HEK293 (cell line): ENCODE measurements at regions not wholly inside any gene's neighbourhood (a gene's known extent, or its start where the extent isn't known, plus 50 kb on each side); places are given as distances from the start of the nearest gene placed in this dataset.

Source experiments
- CTCF ChIA-PET: fragments of 350-600 bp; formaldehyde crosslinking; extraction: SDS; loops from one replicate; lab custom pipeline; 2021; ENCODE audit warnings: antibody characterized with exemption; lab: Yijun Ruan, JAX
- POLR2A ChIA-PET: fragments of 300-600 bp; formaldehyde crosslinking; extraction: SDS; loops from one replicate; lab custom pipeline; 2020; ENCODE audit warnings: antibody characterized with exemption, inconsistent platforms; lab: Yijun Ruan, JAX
- H3K27ac ChIP-seq: fragments of 200-500 bp; sonication (Bioruptor generic); 2 replicates; pipeline ENCODE4 v1.5.1; 2014; ENCODE audit warnings: low read depth, low read length, control low read depth, inconsistent platforms; ENCODE audit errors: extremely low read depth
- H3K36me3 ChIP-seq, 2 experiments: fragments of 200-500 bp in 1 of 2; sonication (Bioruptor generic) in 1 of 2; 1 replicate in 1 of 2; 2 replicates in 1 of 2; pipeline ENCODE4 v1.5.1; 2014 to 2017; ENCODE audit warnings: inconsistent platforms in 2 of 2, low read length in 2 of 2; ENCODE audit not compliant: control insufficient read depth in 2 of 2, insufficient read depth in 1 of 2
- H3K4me1 ChIP-seq: fragments of 200-500 bp; sonication (Bioruptor generic); 2 replicates; pipeline ENCODE4 v1.5.1; 2014; ENCODE audit warnings: mild to moderate bottlenecking, low read length, inconsistent platforms; ENCODE audit not compliant: control insufficient read depth, insufficient read depth
- H3K4me3 ChIP-seq: 2 replicates; pipeline ENCODE4 v1.5.1; 2011; ENCODE audit warnings: low read depth, mild to moderate bottlenecking, control low read depth, low read length, moderate library complexity
- H3K9me3 ChIP-seq: fragments of 200-500 bp; sonication (Bioruptor generic); 2 replicates; pipeline ENCODE4 v1.5.1; 2014; ENCODE audit warnings: low read depth, low read length, inconsistent platforms; ENCODE audit not compliant: control insufficient read depth, insufficient read depth
- BCL11B ChIP-seq: fragments of 450-650 bp; formaldehyde crosslinking; IDR thresholded peaks from 2 replicates; pipeline ENCODE4 v1.5.1; 2016; ENCODE audit warnings: low read depth, missing biosample characterization, missing genetic modification characterization
- KLF16 ChIP-seq: fragments of 450-650 bp; formaldehyde crosslinking; IDR thresholded peaks from 2 replicates; pipeline ENCODE4 v1.5.1; 2017; ENCODE audit warnings: missing biosample characterization, missing genetic modification characterization
- YY1 ChIP-seq: fragments of 450-650 bp; formaldehyde crosslinking; IDR thresholded peaks from 2 replicates; pipeline ENCODE4 v1.5.1; 2018; ENCODE audit warnings: missing biosample characterization, missing genetic modification characterization
- ZBTB1 ChIP-seq: fragments of 450-650 bp; formaldehyde crosslinking; IDR thresholded peaks from 2 replicates; pipeline ENCODE4 v1.5.1; 2016; ENCODE audit warnings: missing biosample characterization, missing genetic modification characterization
- ZBTB20 ChIP-seq: fragments of 450-650 bp; formaldehyde crosslinking; IDR thresholded peaks from 2 replicates; pipeline ENCODE4 v1.5.1; 2016; ENCODE audit warnings: missing biosample characterization, missing genetic modification characterization
- ZBTB44 ChIP-seq: fragments of 450-650 bp; IDR thresholded peaks from 2 replicates; pipeline ENCODE4 v1.5.1; 2018; ENCODE audit warnings: missing biosample characterization, mild to moderate bottlenecking, missing genetic modification characterization
- ZBTB48 ChIP-seq: fragments of 450-650 bp; formaldehyde crosslinking; IDR thresholded peaks from 2 replicates; pipeline ENCODE4 v1.5.1; 2016; ENCODE audit warnings: missing biosample characterization, missing genetic modification characterization
- ZBTB6 ChIP-seq: fragments of 450-650 bp; formaldehyde crosslinking; IDR thresholded peaks from 2 replicates; pipeline ENCODE4 v1.5.1; 2017; ENCODE audit warnings: missing biosample characterization, missing genetic modification characterization
- ZNF112 ChIP-seq: fragments of 450-650 bp; formaldehyde crosslinking; IDR thresholded peaks from 2 replicates; pipeline ENCODE4 v1.5.0; 2017; ENCODE audit warnings: missing biosample characterization, missing genetic modification characterization
- ZNF184 ChIP-seq: fragments of 450-650 bp; IDR thresholded peaks from 2 replicates; pipeline ENCODE4 v1.5.1; 2018; ENCODE audit warnings: missing biosample characterization, mild to moderate bottlenecking, missing genetic modification characterization
- ZNF350 ChIP-seq: fragments of 450-650 bp; formaldehyde crosslinking; IDR thresholded peaks from 2 replicates; pipeline ENCODE4 v1.5.0; 2017; ENCODE audit warnings: missing biosample characterization, mild to moderate bottlenecking, missing genetic modification characterization
- ZNF473 ChIP-seq: fragments of 450-650 bp; formaldehyde crosslinking; IDR thresholded peaks from 2 replicates; pipeline ENCODE4 v1.5.1; 2017; ENCODE audit warnings: missing biosample characterization, missing genetic modification characterization
- ZNF529 ChIP-seq: fragments of 450-650 bp; formaldehyde crosslinking; IDR thresholded peaks from 2 replicates; pipeline ENCODE4 v1.5.1; 2017; ENCODE audit warnings: missing genetic modification characterization, missing biosample characterization; ENCODE audit not compliant: insufficient replicate concordance
- ZNF585B ChIP-seq: fragments of 450-650 bp; formaldehyde crosslinking; IDR thresholded peaks from 2 replicates; pipeline ENCODE4 v1.5.1; 2016; ENCODE audit warnings: missing biosample characterization, missing genetic modification characterization
- ZNF624 ChIP-seq: fragments of 450-650 bp; formaldehyde crosslinking; IDR thresholded peaks from 2 replicates; pipeline ENCODE4 v1.5.1; 2017; ENCODE audit warnings: missing biosample characterization, missing genetic modification characterization
- ZNF76 ChIP-seq: fragments of 450-650 bp; formaldehyde crosslinking; IDR thresholded peaks from 2 replicates; pipeline ENCODE4; 2016; ENCODE audit warnings: low read depth, missing biosample characterization, missing genetic modification characterization, borderline replicate concordance
- ZNF843 ChIP-seq: fragments of 450-650 bp; formaldehyde crosslinking; IDR thresholded peaks from 2 replicates; pipeline ENCODE4 v1.5.1; 2016; ENCODE audit warnings: missing biosample characterization, missing genetic modification characterization
- TF ChIP-seq, protein P1 (sequence below): fragments of 450-650 bp; formaldehyde crosslinking; IDR thresholded peaks from 2 replicates; pipeline ENCODE4 v1.5.1; 2016; ENCODE audit warnings: missing biosample characterization, missing genetic modification characterization, low read depth
- TF ChIP-seq, protein P2 (sequence below): fragments of 450-650 bp; formaldehyde crosslinking; IDR thresholded peaks from 2 replicates; pipeline ENCODE4 v1.5.1; 2016; ENCODE audit warnings: missing biosample characterization, missing genetic modification characterization

GRCh38 chr10:20615395-20615794 is 281.7 kb downstream of the NEBL start (continued):
- TF ChIP-seq ZBTB20 (tag by site-specific recombination): no peak
- no peak for TF ChIP-seq ZNF112
- TF ChIP-seq ZNF76: no peak
- TF ChIP-seq ZBTB44 (tag by site-specific recombination): no peak
- TF ChIP-seq YY1 (tag by site-specific recombination): no peak
- TF ChIP-seq ZNF473: no peak
- TF ChIP-seq, protein P1, sequence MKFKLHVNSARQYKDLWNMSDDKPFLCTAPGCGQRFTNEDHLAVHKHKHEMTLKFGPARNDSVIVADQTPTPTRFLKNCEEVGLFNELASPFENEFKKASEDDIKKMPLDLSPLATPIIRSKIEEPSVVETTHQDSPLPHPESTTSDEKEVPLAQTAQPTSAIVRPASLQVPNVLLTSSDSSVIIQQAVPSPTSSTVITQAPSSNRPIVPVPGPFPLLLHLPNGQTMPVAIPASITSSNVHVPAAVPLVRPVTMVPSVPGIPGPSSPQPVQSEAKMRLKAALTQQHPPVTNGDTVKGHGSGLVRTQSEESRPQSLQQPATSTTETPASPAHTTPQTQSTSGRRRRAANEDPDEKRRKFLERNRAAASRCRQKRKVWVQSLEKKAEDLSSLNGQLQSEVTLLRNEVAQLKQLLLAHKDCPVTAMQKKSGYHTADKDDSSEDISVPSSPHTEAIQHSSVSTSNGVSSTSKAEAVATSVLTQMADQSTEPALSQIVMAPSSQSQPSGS (tag by site-specific recombination): no peak

- ChIA-PET CTCF (interaction anchor here (0.6 kb wide), 1 partner anchor 168 kb away, joined by 4 read pairs; no protein-coding TSS in a partner anchor), POLR2A (no interaction called here)
- Histone ChIP-seq H3K4me1 (no peaks in the 10 kb centered on the region), H3K4me3 (no peak overlapping the region), H3K36me3 (no peaks in the 10 kb centered on the region)
- no peak for TF ChIP-seq BCL11B (tag by site-specific recombination)
- TF ChIP-seq, protein P2, sequence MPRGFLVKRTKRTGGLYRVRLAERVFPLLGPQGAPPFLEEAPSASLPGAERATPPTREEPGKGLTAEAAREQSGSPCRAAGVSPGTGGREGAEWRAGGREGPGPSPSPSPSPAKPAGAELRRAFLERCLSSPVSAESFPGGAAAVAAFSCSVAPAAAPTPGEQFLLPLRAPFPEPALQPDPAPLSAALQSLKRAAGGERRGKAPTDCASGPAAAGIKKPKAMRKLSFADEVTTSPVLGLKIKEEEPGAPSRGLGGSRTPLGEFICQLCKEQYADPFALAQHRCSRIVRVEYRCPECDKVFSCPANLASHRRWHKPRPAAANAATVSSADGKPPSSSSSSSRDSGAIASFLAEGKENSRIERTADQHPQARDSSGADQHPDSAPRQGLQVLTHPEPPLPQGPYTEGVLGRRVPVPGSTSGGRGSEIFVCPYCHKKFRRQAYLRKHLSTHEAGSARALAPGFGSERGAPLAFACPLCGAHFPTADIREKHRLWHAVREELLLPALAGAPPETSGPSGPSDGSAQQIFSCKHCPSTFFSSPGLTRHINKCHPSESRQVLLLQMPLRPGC (tag by site-specific recombination): no peak
- TF ChIP-seq ZNF350: no peak
- TF ChIP-seq ZBTB1 (tag by site-specific recombination): no peak
- TF ChIP-seq ZBTB6 (tag by site-specific recombination): no peak
- TF ChIP-seq ZNF843 (tag by site-specific recombination): no peak
- TF ChIP-seq ZNF529 (tag by site-specific recombination): no peak
- no peak for TF ChIP-seq KLF16 (tag by site-specific recombination)
- TF ChIP-seq ZBTB48 (tag by site-specific recombination): no peak
- no peak for TF ChIP-seq ZNF624
- no peak for TF ChIP-seq ZNF585B
- TF ChIP-seq, all 188 proteins: peak for 0
- Histone ChIP-seq H3K27ac (no peak overlapping the region), H3K9me3 (no peaks in the 10 kb centered on the region)
These were observed 282.2 kb downstream of the NEBL start for GRCh38 chr10:20614911-20615310.

- no peak overlapping the region for H3K27ac ChIP-seq
- TF ChIP-seq ZNF184 (tag by site-specific recombination): no peak
- ChIA-PET POLR2A (interaction anchor here (1.0 kb wide), 1 partner anchor 10 kb away, joined by 3 read pairs; no protein-coding TSS in a partner anchor), CTCF (no interaction called here)
- H3K9me3 ChIP-seq: no peaks in the 10 kb centered on the region
- H3K4me3 ChIP-seq: no peak overlapping the region
- no peaks in the 10 kb centered on the region for H3K4me1 ChIP-seq
- H3K36me3 ChIP-seq: no peaks in the 10 kb centered on the region
These were observed 288.6 kb downstream of the NEBL start for GRCh38 chr10:20608503-20608902.
